ENCODE measurements at regions not wholly inside any gene's neighbourhood (a gene's known extent, or its start where the extent isn't known, plus 50 kb on each side); places are given as distances from the start of the nearest gene placed in this dataset.

DNA sequence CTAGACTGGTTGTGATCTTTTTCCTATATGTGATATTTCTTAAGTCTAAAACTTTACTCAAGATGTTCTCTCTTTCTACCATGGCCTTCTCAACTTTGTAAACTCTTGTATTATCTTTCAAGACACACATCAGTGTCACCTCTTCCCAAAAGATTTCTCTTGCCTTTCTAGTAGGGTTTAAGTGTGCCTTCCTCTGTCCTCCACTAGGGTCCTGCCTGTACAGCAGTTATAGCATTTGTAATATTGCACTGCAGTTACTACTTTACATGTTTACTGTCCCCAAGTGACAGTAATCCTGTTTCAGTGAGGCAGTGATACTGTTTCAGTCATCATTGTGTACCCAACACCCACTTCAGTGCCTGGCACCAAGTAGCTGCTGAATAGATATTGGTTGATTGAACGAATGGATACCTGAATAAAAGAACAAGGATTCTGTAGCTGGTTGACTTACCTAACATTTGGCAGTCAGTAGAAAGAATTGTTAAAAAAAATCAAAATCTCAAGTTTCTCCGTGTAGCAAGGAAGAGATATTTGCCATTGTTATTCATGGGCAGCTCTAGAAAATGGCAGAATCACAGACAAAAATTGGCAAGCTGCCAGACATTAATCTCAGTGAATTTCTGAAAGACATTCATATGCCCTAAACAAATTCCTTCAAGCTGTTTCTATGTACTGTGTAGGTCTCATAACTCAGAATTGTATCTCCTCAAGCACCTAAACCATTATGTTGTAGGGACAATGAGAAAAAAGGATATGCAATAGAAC lies 79.4 kb downstream of the RBMXL2 start:
- TF ChIP-seq, protein P1, sequence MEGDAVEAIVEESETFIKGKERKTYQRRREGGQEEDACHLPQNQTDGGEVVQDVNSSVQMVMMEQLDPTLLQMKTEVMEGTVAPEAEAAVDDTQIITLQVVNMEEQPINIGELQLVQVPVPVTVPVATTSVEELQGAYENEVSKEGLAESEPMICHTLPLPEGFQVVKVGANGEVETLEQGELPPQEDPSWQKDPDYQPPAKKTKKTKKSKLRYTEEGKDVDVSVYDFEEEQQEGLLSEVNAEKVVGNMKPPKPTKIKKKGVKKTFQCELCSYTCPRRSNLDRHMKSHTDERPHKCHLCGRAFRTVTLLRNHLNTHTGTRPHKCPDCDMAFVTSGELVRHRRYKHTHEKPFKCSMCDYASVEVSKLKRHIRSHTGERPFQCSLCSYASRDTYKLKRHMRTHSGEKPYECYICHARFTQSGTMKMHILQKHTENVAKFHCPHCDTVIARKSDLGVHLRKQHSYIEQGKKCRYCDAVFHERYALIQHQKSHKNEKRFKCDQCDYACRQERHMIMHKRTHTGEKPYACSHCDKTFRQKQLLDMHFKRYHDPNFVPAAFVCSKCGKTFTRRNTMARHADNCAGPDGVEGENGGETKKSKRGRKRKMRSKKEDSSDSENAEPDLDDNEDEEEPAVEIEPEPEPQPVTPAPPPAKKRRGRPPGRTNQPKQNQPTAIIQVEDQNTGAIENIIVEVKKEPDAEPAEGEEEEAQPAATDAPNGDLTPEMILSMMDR (IDR thresholded peaks at IDR 0.05) = no peak
- no peak for TF ChIP-seq SMAD3 (CRISPR knock-in tag; IDR thresholded peaks at IDR 0.05; ENCODE audit: borderline replicate concordance)
- TF ChIP-seq, protein P2, sequence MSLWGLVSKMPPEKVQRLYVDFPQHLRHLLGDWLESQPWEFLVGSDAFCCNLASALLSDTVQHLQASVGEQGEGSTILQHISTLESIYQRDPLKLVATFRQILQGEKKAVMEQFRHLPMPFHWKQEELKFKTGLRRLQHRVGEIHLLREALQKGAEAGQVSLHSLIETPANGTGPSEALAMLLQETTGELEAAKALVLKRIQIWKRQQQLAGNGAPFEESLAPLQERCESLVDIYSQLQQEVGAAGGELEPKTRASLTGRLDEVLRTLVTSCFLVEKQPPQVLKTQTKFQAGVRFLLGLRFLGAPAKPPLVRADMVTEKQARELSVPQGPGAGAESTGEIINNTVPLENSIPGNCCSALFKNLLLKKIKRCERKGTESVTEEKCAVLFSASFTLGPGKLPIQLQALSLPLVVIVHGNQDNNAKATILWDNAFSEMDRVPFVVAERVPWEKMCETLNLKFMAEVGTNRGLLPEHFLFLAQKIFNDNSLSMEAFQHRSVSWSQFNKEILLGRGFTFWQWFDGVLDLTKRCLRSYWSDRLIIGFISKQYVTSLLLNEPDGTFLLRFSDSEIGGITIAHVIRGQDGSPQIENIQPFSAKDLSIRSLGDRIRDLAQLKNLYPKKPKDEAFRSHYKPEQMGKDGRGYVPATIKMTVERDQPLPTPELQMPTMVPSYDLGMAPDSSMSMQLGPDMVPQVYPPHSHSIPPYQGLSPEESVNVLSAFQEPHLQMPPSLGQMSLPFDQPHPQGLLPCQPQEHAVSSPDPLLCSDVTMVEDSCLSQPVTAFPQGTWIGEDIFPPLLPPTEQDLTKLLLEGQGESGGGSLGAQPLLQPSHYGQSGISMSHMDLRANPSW (CRISPR knock-in tag; conservative IDR thresholded peaks at IDR 0.05; ENCODE audit: low read depth) = no peak
- no peak for TF ChIP-seq CREB1 (CRISPR knock-in tag; IDR thresholded peaks at IDR 0.05)
- TF ChIP-seq ESRRA (CRISPR knock-in tag; IDR thresholded peaks at IDR 0.05; ENCODE audit: borderline replicate concordance) = no peak
- no peak for TF ChIP-seq SP1 (CRISPR knock-in tag; conservative IDR thresholded peaks at IDR 0.05)
- no peak for TF ChIP-seq ZNF219 (CRISPR knock-in tag; IDR thresholded peaks at IDR 0.05; ENCODE audit: borderline replicate concordance)
- TF ChIP-seq, protein P3, sequence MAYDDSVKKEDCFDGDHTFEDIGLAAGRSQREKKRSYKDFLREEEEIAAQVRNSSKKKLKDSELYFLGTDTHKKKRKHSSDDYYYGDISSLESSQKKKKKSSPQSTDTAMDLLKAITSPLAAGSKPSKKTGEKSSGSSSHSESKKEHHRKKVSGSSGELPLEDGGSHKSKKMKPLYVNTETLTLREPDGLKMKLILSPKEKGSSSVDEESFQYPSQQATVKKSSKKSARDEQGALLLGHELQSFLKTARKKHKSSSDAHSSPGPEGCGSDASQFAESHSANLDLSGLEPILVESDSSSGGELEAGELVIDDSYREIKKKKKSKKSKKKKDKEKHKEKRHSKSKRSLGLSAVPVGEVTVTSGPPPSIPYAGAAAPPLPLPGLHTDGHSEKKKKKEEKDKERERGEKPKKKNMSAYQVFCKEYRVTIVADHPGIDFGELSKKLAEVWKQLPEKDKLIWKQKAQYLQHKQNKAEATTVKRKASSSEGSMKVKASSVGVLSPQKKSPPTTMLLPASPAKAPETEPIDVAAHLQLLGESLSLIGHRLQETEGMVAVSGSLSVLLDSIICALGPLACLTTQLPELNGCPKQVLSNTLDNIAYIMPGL (CRISPR knock-in tag; IDR thresholded peaks at IDR 0.05) = no peak
- no peak for TF ChIP-seq FOXJ3 (CRISPR knock-in tag; IDR thresholded peaks at IDR 0.05; ENCODE audit: borderline replicate concordance)
- TF ChIP-seq, protein P4, sequence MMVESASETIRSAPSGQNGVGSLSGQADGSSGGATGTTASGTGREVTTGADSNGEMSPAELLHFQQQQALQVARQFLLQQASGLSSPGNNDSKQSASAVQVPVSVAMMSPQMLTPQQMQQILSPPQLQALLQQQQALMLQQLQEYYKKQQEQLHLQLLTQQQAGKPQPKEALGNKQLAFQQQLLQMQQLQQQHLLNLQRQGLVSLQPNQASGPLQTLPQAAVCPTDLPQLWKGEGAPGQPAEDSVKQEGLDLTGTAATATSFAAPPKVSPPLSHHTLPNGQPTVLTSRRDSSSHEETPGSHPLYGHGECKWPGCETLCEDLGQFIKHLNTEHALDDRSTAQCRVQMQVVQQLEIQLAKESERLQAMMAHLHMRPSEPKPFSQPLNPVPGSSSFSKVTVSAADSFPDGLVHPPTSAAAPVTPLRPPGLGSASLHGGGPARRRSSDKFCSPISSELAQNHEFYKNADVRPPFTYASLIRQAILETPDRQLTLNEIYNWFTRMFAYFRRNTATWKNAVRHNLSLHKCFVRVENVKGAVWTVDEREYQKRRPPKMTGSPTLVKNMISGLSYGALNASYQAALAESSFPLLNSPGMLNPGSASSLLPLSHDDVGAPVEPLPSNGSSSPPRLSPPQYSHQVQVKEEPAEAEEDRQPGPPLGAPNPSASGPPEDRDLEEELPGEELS (CRISPR knock-in tag; IDR thresholded peaks at IDR 0.05) = no peak
- TF ChIP-seq ZNF121 (CRISPR knock-in tag; IDR thresholded peaks at IDR 0.05) = no peak

Measured in WTC11 (cell line).